ENCODE measurements at regions not wholly inside any gene's neighbourhood (a gene's known extent, or its start where the extent isn't known, plus 50 kb on each side); places are given as distances from the start of the nearest gene placed in this dataset.

- intact Hi-C loops (cut with DNase I; ENCODE audit: low total_unique reads) = no loop called here
- 67 to 70% methylated on average over 3 of the region's 3 CpGs for WGBS, 2 donors
- H3K4me3 ChIP-seq (ENCODE audit: low read depth, poor library complexity, severe bottlenecking) = no peak overlapping the region
Observed at GRCh38 chr18:42181474-42181873, 226.4 kb downstream of the PIK3C3 start.

GRCh38 chr18:42182728-42183700 lies 228.0 kb downstream of the PIK3C3 start:
- DNase-seq (ENCODE audit: low spot score in 2 of 2) = no peak
- H3K4me3 ChIP-seq (ENCODE audit: low read depth, poor library complexity, severe bottlenecking) = no peak overlapping the region
- 46 to 53% methylated on average over 7 of the region's 7 CpGs for WGBS, 2 donors
- intact Hi-C loops (cut with DNase I; ENCODE audit: low total_unique reads) = no loop called here
- TF ChIP-seq POLR2A (IDR thresholded peaks at IDR 0.05) (no peak), CTCF (IDR thresholded peaks at IDR 0.05) (no peak)

More at GRCh38 chr18:42181474-42181873, 226.4 kb downstream of the PIK3C3 start:
- TF ChIP-seq CTCF (IDR thresholded peaks at IDR 0.05) (no peak), POLR2A (IDR thresholded peaks at IDR 0.05) (no peak)
- no peak for DNase-seq (ENCODE audit: low spot score in 2 of 2)

- intact Hi-C loops (cut with DNase I; ENCODE audit: low total_unique reads) = no loop called here
- DNase-seq (ENCODE audit: low spot score in 2 of 2) = no peak
- WGBS, 2 donors = 40 to 44% methylated on average over 4 of the region's 4 CpGs
- no peak overlapping the region for H3K4me3 ChIP-seq (ENCODE audit: low read depth, poor library complexity, severe bottlenecking)
- TF ChIP-seq POLR2A (IDR thresholded peaks at IDR 0.05) (no peak), CTCF (IDR thresholded peaks at IDR 0.05) (no peak)
Observed at GRCh38 chr18:42183746-42184145, 228.7 kb downstream of the PIK3C3 start.

- DNase-seq (ENCODE audit: low spot score in 2 of 2) = no peak
- WGBS, 2 donors = 87 to 89% methylated on average over 15 of the region's 15 CpGs
- TF ChIP-seq POLR2A (IDR thresholded peaks at IDR 0.05) (no peak), CTCF (IDR thresholded peaks at IDR 0.05) (no peak)
- no peak overlapping the region for H3K4me3 ChIP-seq (ENCODE audit: low read depth, poor library complexity, severe bottlenecking)
- intact Hi-C loops (cut with DNase I; ENCODE audit: low total_unique reads) = no loop called here
Observed at GRCh38 chr18:42184685-42185477, 229.8 kb downstream of the PIK3C3 start.

- TF ChIP-seq POLR2A (IDR thresholded peaks at IDR 0.05) (no peak), CTCF (IDR thresholded peaks at IDR 0.05) (no peak)
- no peak for DNase-seq (ENCODE audit: low spot score in 2 of 2)
- intact Hi-C loops (cut with DNase I; ENCODE audit: low total_unique reads) = no loop called here
Observed at GRCh38 chr18:42185486-42185885, 230.5 kb downstream of the PIK3C3 start.

More at GRCh38 chr18:42185486-42185885, 230.5 kb downstream of the PIK3C3 start:
- no peak overlapping the region for H3K4me3 ChIP-seq (ENCODE audit: low read depth, poor library complexity, severe bottlenecking)
